GM19372 (cell line): ENCODE measurements at regions not wholly inside any gene's neighbourhood (a gene's known extent, or its start where the extent isn't known, plus 50 kb on each side); places are given as distances from the start of the nearest gene placed in this dataset.

Experiments used
- ATAC-seq: cut with Tn5 transposase; IDR thresholded peaks from one replicate; pipeline ENCODE4 v1.9.1; 2021; ENCODE audit warnings: mild to moderate bottlenecking, low read depth, moderate library complexity; ENCODE audit not compliant: unreplicated experiment

GRCh38 chr1:234871039-234871709, 257.5 kb downstream of the TOMM20 start:
- ATAC-seq: no peak

GRCh38 chr1:234870020-234870981, 258.3 kb downstream of the TOMM20 start:
- no peak for ATAC-seq

GRCh38 chr1:234869182-234870019, 259.2 kb downstream of the TOMM20 start:
- ATAC-seq: no peak

GRCh38 chr1:234868296-234869147, 258.5 kb upstream of the IRF2BP2 start:
- ATAC-seq: no peak

- no peak for ATAC-seq
Observed at GRCh38 chr1:234866007-234866866, 256.3 kb upstream of the IRF2BP2 start.

GRCh38 chr1:234865171-234866006, 255.4 kb upstream of the IRF2BP2 start:
- ATAC-seq: no peak

GRCh38 chr1:234864116-234864515, 254.1 kb upstream of the IRF2BP2 start:
- no peak for ATAC-seq

GRCh38 chr1:234863551-234863971, 253.6 kb upstream of the IRF2BP2 start:
- ATAC-seq: no peak

- no peak for ATAC-seq
Observed at GRCh38 chr1:234862944-234863515, 253.1 kb upstream of the IRF2BP2 start.

- no peak for ATAC-seq
Observed at GRCh38 chr1:234862360-234862943, 252.5 kb upstream of the IRF2BP2 start.

- no peak for ATAC-seq
Observed at GRCh38 chr1:234861761-234862160, 251.8 kb upstream of the IRF2BP2 start.

GRCh38 chr1:234861024-234861620, 251.1 kb upstream of the IRF2BP2 start:
- ATAC-seq: no peak

- ATAC-seq: no peak
Observed at GRCh38 chr1:234858722-234859121, 248.7 kb upstream of the IRF2BP2 start.

- ATAC-seq: no peak
Observed at GRCh38 chr1:234856845-234857245, 246.9 kb upstream of the IRF2BP2 start.

- ATAC-seq: no peak
Observed at GRCh38 chr1:234855851-234856250, 245.9 kb upstream of the IRF2BP2 start.

- no peak for ATAC-seq
Observed at GRCh38 chr1:234854645-234855039, 244.7 kb upstream of the IRF2BP2 start.
